Central memory CD8-positive, alpha-beta T cell (primary cell): ENCODE measurements at regions not wholly inside any gene's neighbourhood (a gene's known extent, or its start where the extent isn't known, plus 50 kb on each side); places are given as distances from the start of the nearest gene placed in this dataset.
"Not testable (repeated sequence)": the region's sequence is repeated elsewhere in the genome, so short reads cannot be mapped to it uniquely, and the experiment has no call there.

Experiments
- ATAC-seq: fragments of 150-1000 bp; cut with Tn5 transposase; replicated peaks from 2 replicates; pipeline ENCODE4 v1.10.0; 2022; ENCODE audit warnings: mild to moderate bottlenecking, moderate FRiP score, moderate number of reproducible peaks; ENCODE audit not compliant: poor library complexity, severe bottlenecking; ENCODE audit errors: extremely low read depth
- DNase-seq, 2 donors: peaks; one replicate each; pipeline ENCODE4 v3.0.0; 2021; ENCODE audit warnings: low spot score in 2 of 2
- H3K27ac Mint-ChIP-seq: one replicate; pipeline ENCODE4 v1.8.0; 2022; ENCODE audit warnings: low read depth, mild to moderate bottlenecking, moderate library complexity, mixed read lengths
- H3K27me3 Mint-ChIP-seq: one replicate; pipeline ENCODE4 v1.8.0; 2022; ENCODE audit warnings: mixed read lengths
- H3K36me3 Mint-ChIP-seq: one replicate; pipeline ENCODE4 v1.8.0; 2022; ENCODE audit warnings: mild to moderate bottlenecking, moderate library complexity, mixed read lengths; ENCODE audit not compliant: insufficient read depth
- H3K4me1 Mint-ChIP-seq: one replicate; pipeline ENCODE4 v1.8.0; 2022; ENCODE audit warnings: mixed read lengths
- H3K4me3 Mint-ChIP-seq: one replicate; pipeline ENCODE4 v1.8.0; 2022; ENCODE audit warnings: mild to moderate bottlenecking, moderate library complexity, mixed read lengths
- H3K9me3 Mint-ChIP-seq: one replicate; pipeline ENCODE4 v1.8.0; 2022; ENCODE audit warnings: mixed read lengths

DNA sequence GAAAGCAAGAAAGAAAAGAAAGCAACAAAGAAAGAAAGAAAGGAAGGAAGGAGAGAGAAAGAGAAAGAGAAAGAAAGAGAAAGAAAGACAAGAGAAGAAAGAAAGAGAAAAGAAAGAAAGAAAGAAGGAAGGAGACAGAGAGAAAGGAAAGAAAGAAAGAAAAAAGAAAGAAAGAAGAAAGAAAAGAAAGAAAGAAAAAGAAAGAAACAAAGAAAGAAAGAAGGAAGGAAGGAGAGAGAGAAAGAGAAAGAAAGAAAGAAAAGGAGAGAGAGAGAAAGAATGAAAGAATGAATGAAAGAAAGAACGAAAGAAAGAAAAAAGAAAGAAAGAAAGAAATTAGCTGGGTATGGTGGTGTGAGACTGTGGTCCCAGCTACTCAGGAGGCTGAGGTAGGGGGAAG, 400.1 kb upstream of the MDGA2 start:
- Mint-ChIP-seq H3K36me3 (peaks cover 2% of the 10 kb centered on the region), H3K4me3 (no peak overlapping the region), H3K27me3 (no peaks in the 10 kb centered on the region), H3K9me3 (peaks cover 33% of the 10 kb centered on the region), H3K27ac (no peak overlapping the region), H3K4me1 (no peaks in the 10 kb centered on the region)
- DNase-seq (no peak), ATAC-seq (no peak)

DNA sequence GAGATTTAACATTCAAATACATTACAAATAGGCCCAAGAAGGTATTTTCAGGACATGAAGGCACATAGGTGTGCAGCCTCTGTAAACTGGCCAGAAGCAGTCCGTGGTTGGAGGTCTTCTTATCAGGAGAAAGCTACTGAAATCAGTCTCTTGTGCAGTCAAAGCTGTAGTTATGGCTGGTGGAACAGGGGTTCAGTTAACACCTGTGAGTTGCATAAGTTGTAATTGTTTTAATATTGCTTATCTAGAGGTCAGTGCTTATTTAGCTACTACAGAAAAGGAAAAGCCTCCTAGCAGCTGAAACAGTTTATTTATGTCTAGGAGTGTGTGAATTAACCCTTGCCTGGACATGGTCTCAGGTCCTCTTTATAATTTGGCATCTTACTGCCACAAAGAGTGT, 377.6 kb upstream of the MDGA2 start:
- Mint-ChIP-seq H3K9me3 (peaks cover 24% of the 10 kb centered on the region), H3K27me3 (no peaks in the 10 kb centered on the region), H3K36me3 (no peaks in the 10 kb centered on the region), H3K27ac (no peak overlapping the region), H3K4me3 (no peak overlapping the region), H3K4me1 (no peaks in the 10 kb centered on the region)
- ATAC-seq (no peak), DNase-seq (no peak)

DNA sequence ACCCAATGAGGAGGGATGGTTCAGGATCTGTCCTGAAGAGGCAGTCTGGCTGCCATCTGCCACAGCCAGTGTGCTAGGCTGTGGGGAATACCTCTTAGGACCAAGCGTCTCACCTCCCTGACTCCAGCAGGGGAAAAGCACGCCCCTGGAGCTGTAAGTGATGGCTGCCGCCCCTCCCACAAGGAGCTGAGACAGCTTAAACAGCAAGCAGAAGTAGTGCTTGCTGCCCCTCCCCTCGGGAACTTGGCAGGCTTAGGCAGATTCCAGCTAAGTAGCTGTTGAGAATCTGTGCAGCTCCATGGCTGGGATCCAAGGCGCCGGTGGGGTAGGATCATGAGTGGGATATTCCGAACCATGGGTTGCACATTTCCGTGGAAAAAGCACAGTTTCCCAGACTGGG, 360.4 kb upstream of the MDGA2 start:
- no peak for ATAC-seq
- no peaks in the 10 kb centered on the region for H3K27me3 Mint-ChIP-seq
- no peak for DNase-seq
- no peak overlapping the region for H3K4me3 Mint-ChIP-seq
- no peaks in the 10 kb centered on the region for H3K36me3 Mint-ChIP-seq
- no peaks in the 10 kb centered on the region for H3K4me1 Mint-ChIP-seq
- no peak overlapping the region for H3K27ac Mint-ChIP-seq
- peaks cover 42% of the 10 kb centered on the region for H3K9me3 Mint-ChIP-seq

DNA sequence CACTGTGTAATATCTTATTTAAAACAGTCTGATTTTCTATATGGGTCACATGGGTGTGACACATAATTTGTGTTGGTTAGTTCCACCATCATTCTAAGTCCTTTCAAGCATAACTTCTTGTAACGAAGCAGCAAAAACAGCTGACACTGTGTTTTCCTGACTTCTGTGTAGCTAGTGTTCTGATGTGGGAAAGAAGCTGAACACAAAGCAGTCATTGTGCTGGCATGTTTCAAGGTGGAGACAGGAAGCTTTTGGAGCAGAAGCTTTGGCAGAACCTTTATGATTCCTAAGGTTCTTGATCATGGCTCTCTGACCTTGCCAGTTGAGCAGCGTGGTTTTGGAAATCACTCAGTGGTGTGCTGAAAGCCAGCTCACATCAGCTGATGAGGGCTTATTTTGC, 351.7 kb upstream of the MDGA2 start:
- Mint-ChIP-seq H3K27ac (no peak overlapping the region), H3K27me3 (no peaks in the 10 kb centered on the region), H3K36me3 (no peaks in the 10 kb centered on the region), H3K9me3 (peaks cover 12% of the 10 kb centered on the region), H3K4me3 (no peak overlapping the region), H3K4me1 (no peaks in the 10 kb centered on the region)
- no peak for DNase-seq
- ATAC-seq, result no peak

DNA sequence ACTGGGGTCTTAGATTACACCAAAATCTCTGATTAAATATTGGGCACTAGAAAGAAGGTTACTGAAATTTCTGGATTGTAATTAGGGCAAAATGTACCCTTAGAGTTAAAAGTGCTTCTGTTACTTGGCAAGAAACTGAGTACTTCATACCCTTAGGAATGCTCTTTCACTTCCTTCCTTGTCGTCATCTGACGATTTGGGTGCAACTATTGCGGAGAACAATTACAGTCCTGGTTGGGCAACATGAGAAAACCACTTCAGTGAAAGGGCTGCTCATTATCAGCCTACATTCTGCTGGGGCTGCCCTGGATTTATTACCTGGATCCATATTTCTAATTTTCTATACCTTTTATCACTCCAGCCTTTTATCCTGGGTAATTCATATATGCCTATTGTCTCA, 348.5 kb upstream of the MDGA2 start:
- no peaks in the 10 kb centered on the region for H3K27me3 Mint-ChIP-seq

DNA sequence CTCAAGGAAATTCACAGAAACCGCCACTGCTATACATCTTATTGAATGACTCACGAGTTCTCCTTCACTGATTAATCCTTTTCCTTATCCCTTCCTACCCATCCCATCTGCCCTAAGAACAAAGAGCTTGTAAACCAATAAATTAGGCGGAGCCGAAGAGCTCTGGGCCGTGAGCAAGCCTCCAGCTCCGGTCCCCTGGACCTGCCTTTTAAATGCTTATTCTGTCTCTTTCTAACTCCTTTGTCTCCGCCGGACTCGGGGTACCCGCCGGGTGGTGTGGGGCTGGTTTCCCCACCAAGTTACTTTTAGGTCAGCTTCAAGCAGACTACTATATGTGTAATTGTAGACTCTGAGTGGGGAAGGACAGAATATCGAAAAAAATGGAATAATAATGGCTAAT, 336.1 kb upstream of the MDGA2 start:
- ATAC-seq, H3K4me3 Mint-ChIP-seq, H3K27ac Mint-ChIP-seq, H3K27me3 Mint-ChIP-seq, H3K4me1 Mint-ChIP-seq, H3K36me3 Mint-ChIP-seq, DNase-seq: not testable (repeated sequence)
- H3K9me3 Mint-ChIP-seq, result peaks cover 35% of the 10 kb centered on the region

More for the DNA sequence above, 348.5 kb upstream of the MDGA2 start:
- Mint-ChIP-seq H3K4me1 (no peaks in the 10 kb centered on the region), H3K36me3 (no peaks in the 10 kb centered on the region), H3K9me3 (peaks cover 12% of the 10 kb centered on the region), H3K4me3 (no peak overlapping the region), H3K27ac (no peak overlapping the region)
- ATAC-seq, result no peak
- no peak for DNase-seq

DNA sequence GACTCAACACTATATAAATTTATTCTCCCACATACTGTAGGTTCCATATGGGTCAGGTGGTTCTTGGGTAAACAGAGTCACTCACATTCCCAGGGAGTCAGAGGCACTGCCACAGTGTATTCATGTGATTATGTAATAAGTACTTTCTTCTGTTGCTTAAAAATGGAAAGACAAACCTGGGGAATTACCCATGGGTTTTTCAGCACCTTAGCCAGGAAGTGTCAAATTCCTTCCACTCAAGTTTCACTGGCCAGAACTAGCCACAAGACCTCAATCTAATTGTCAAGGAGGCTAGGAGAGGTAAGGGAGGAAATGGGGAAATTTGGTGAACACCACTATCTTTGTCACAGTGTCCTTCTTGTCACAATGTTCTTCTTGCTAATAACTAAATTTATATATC, 333.2 kb upstream of the MDGA2 start:
- DNase-seq (no peak), ATAC-seq (no peak)
- Mint-ChIP-seq H3K9me3 (peaks cover 34% of the 10 kb centered on the region), H3K36me3 (no peaks in the 10 kb centered on the region), H3K4me1 (no peaks in the 10 kb centered on the region), H3K4me3 (no peak overlapping the region), H3K27ac (no peak overlapping the region), H3K27me3 (no peaks in the 10 kb centered on the region)

DNA sequence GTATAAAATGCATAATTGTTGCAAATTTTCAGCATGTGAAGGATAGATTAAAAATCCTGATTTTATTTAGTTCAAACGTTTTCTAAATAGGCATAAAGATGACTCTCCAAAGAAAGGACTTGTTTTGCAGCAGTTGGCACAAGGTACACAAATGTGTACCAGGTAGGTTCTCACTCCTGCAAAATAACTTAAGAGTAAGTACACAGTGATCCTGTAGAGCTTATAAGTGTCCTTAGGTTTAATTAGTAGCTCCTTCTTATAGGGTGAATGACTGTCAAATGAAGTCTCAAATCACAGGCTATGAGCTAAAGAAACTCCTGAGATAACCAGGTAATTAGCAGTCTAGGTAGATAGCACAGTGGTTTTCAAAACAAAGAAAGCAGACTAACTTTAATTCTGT, 330.6 kb upstream of the MDGA2 start:
- Mint-ChIP-seq H3K27ac (no peak overlapping the region), H3K36me3 (no peaks in the 10 kb centered on the region), H3K4me1 (no peaks in the 10 kb centered on the region), H3K27me3 (no peaks in the 10 kb centered on the region), H3K9me3 (peaks cover 24% of the 10 kb centered on the region), H3K4me3 (no peak overlapping the region)
- no peak for ATAC-seq
- DNase-seq, result no peak

DNA sequence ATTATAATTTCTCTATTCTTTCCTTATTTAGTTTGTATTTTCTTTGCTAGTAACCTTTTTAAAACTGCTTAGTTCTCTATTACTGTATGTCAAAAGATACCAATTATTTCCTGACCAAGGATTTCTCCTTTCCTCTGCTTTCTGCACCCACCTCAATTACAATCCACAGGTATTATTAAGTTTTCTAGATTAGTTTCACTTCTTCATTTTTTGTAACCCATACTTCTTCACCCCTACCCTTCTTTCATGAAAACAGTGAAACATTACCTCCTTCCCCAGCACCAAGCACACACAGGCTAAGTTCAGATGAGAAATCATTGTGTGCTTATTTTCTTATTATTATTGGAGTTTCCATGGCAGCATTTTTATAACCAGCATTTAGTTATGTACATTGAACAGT, 318.5 kb upstream of the MDGA2 start:
- no peaks in the 10 kb centered on the region for H3K27me3 Mint-ChIP-seq
- DNase-seq (no peak), ATAC-seq (no peak)
- peaks cover 16% of the 10 kb centered on the region for H3K9me3 Mint-ChIP-seq
- no peaks in the 10 kb centered on the region for H3K4me1 Mint-ChIP-seq
- H3K4me3 Mint-ChIP-seq, result no peak overlapping the region
- no peaks in the 10 kb centered on the region for H3K36me3 Mint-ChIP-seq
- H3K27ac Mint-ChIP-seq, result no peak overlapping the region

DNA sequence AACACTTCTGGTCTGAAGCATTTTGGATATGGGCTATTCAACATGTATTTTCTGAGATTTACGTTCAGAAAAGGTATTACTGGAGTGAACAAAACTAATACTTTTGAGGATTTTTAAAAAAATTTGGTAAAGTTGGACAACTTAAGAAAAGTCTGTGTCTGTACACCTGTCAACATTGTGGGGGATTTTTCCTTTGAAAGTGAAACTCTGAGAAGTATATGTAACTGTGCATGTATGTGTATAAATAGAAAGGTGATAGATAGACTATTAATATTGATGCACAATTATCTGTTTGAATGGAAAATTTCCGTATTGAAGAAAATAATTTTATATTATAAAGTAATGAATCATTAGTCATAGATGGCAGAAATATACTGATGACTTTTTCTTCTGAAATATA, 312.8 kb upstream of the MDGA2 start:
- Mint-ChIP-seq H3K9me3 (no peaks in the 10 kb centered on the region), H3K4me1 (no peaks in the 10 kb centered on the region), H3K36me3 (no peaks in the 10 kb centered on the region), H3K4me3 (no peak overlapping the region), H3K27ac (no peak overlapping the region), H3K27me3 (no peaks in the 10 kb centered on the region)
- no peak for DNase-seq
- ATAC-seq, result no peak

DNA sequence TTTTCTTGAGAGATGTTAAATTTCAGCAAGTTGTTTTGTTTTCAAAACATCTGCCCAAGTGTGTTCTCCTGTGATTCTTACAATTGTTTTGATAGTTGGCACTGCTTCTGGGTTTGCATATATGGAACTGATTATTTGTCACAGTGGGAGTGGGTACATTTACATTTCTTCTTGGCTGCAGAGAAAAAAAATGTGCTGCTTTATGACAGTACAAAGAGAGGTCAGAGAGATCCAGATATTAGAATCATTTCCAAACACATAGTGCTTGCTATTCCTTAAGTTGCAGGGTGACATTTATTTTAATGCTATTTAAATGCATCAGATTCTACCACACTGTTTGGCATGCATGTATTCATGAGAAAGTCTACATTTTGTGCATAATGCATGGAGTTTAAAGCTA, 303.5 kb upstream of the MDGA2 start:
- no peak overlapping the region for H3K4me3 Mint-ChIP-seq
- ATAC-seq (no peak), DNase-seq (no peak)
- H3K4me1 Mint-ChIP-seq, result no peaks in the 10 kb centered on the region
- no peaks in the 10 kb centered on the region for H3K27me3 Mint-ChIP-seq
- H3K36me3 Mint-ChIP-seq, result no peaks in the 10 kb centered on the region
- peaks cover 12% of the 10 kb centered on the region for H3K9me3 Mint-ChIP-seq
- H3K27ac Mint-ChIP-seq, result no peak overlapping the region

DNA sequence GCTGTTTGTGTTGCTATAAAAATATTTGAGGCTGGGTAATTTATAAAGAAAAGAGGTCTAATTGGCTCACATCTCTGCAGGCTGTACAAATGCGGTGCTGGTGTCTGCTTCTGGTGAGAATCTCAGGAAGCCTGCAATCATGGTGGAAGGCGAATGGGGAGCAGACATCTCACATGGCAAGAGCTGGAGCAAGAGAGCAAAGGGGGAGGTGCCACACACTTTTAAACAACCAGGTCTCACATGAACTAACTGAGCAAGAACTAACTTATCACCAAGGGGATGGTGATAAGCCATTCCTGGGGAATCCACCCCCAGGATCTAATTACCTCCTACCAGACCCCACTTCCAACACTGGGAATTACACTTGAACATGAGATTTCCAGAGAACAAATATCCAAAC, 300.7 kb upstream of the MDGA2 start:
- Mint-ChIP-seq H3K27me3 (no peaks in the 10 kb centered on the region), H3K4me3 (no peak overlapping the region), H3K9me3 (peaks cover 19% of the 10 kb centered on the region), H3K27ac (no peak overlapping the region), H3K4me1 (no peaks in the 10 kb centered on the region), H3K36me3 (no peaks in the 10 kb centered on the region)
- DNase-seq, result no peak
- no peak for ATAC-seq

DNA sequence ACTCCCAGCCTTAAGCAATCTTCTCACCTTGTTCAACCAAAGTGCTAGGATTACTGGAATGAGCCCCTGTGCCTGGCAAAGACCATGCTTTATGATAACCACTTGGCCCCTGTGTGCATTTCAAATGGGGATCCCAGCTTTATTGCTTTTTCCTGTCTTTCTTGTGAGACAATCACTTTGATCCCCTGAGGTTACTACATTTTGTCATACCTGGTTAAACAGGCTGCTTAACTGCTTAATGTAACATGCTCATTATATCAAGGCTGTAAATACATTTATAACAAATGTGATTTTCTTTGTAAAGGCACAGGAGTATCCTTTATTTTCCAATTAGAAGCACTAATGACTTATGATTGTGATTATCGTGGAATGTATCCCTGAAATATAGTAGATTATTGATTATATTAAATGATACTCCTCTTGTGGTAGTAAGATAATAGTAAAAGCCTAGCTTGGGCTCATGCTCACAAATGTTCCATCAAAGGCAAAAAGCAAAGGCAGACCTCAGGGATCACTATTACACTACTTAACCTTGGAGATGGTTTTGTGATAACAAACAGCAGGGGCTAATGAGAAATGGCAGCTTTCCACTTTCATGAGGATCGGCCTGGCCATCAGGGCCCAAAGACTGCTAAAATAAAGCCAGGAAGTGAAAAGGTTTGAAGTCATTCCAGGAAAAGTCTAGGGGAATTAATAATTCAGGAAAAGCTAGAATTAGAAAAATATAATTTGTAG, 290.8 kb upstream of the MDGA2 start:
- Mint-ChIP-seq H3K4me3 (no peak overlapping the region), H3K27ac (no peak overlapping the region), H3K9me3 (peaks cover 11% of the 10 kb centered on the region), H3K36me3 (no peaks in the 10 kb centered on the region), H3K27me3 (no peaks in the 10 kb centered on the region), H3K4me1 (no peaks in the 10 kb centered on the region)
- no peak for DNase-seq
- no peak for ATAC-seq

DNA sequence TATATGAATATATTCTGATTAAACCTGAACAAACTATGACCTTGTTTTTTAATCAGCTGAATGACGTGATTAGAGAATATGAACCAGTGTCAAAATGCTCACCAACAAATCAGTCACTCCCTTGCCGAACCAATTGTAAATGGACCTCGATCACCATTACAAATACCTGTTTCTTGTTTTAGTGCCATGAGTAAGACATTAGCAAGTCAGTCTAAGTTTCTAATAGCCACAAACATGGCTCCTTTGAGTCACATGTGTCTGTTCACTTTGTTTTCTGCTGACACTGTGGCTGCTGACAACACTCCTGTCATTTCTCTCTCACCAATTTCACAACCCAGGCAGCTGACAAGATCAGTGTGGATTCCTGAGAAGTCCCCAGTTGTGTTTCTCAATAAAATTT, 286.2 kb upstream of the MDGA2 start:
- Mint-ChIP-seq H3K27me3 (no peaks in the 10 kb centered on the region), H3K9me3 (peaks cover 5% of the 10 kb centered on the region), H3K4me3 (no peak overlapping the region), H3K36me3 (no peaks in the 10 kb centered on the region), H3K4me1 (no peaks in the 10 kb centered on the region), H3K27ac (no peak overlapping the region)
- no peak for ATAC-seq
- DNase-seq, result no peak
